GM19468 (cell line): ENCODE measurements at regions not wholly inside any gene's neighbourhood (a gene's known extent, or its start where the extent isn't known, plus 50 kb on each side); places are given as distances from the start of the nearest gene placed in this dataset.

Source experiments
- ATAC-seq: cut with Tn5 transposase; IDR thresholded peaks from one replicate; pipeline ENCODE4 v1.9.1; 2021; ENCODE audit warnings: mild to moderate bottlenecking, moderate library complexity, moderate number of reproducible peaks; ENCODE audit not compliant: unreplicated experiment; ENCODE audit errors: extremely low read depth

- ATAC-seq: no peak
Measured at GRCh38 chr1:82700476-82700875, 899.7 kb downstream of the ADGRL2 start.

DNA sequence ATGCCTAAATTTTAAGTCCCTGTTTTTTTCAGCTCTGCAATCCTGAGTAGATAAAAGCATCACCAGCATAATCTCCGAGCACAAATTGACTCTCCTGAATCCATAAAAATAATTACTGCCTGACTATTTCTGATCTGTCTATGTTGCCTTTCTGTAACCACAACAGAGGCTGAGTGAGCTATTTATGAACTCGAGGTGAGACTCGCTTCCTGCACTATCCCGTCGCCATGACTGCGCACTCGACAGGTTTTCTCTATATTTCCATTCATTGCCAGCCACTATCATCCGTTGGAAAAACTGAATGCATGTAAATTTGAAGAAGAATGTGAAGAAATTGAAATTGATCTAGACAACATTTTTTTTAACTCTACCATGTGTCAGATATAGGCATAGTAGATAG lies 897.2 kb downstream of the ADGRL2 start:
- ATAC-seq: no peak

- ATAC-seq: no peak
Measured at GRCh38 chr1:82695443-82695842, 894.7 kb downstream of the ADGRL2 start.

DNA sequence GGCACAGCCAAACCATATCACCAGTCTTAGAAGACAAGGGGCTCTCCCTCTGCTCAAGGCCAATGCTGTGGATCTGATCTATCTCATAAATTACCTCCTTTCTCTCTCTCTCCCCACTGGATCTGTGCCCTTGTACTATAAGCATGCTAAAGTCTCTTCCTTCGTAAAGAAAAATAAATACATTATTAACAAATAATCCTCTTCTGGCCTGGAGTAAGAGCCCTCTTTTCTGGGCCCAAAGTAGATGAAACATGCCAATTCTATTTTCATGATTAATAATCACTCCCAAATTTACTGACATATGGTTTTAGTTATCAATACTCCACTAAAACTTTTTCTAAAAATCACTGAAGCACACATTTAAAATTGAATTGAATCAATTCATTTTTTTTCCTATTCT lies 889.7 kb downstream of the ADGRL2 start:
- no peak for ATAC-seq

DNA sequence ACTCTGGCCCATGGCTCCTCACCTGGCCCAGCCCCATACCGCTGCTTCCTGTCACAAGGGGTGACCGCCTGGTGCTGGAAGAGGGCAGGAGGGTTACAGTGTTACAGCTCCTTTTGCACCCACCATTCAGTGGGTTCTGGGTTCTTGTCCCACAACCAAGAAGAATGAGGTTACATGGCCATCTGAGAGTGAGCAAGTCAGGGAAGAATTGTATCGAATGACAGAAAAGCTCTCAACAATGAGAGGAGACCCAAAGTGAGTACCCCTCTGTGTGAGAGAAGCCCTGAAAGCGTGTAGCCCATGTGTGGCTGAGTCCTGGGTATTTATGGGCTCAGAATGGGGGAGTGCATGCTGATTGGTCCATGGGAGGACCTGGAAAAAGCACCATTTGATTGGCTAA lies 888.5 kb downstream of the ADGRL2 start:
- no peak for ATAC-seq

- no peak for ATAC-seq
Measured at GRCh38 chr1:82686774-82687173, 886.0 kb downstream of the ADGRL2 start.

DNA sequence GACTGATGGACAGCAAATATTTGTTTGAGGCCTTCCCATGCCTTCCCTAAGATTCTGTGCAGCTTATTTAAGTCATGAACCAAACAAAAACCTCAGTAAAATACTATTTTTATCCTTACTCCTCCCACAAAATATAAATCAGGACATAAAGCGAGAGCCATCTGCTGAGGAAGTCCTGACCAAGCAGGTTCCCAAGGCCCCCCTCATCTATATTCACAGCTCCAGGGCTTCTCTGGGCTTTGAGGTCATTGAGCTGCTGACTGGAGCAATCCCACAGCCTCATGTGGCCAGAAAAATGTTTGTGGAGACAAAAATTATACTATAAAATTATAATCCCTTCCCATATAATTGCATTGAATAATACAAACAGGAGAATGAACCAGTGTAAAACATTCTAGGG lies 846.2 kb downstream of the ADGRL2 start:
- ATAC-seq: no peak

DNA sequence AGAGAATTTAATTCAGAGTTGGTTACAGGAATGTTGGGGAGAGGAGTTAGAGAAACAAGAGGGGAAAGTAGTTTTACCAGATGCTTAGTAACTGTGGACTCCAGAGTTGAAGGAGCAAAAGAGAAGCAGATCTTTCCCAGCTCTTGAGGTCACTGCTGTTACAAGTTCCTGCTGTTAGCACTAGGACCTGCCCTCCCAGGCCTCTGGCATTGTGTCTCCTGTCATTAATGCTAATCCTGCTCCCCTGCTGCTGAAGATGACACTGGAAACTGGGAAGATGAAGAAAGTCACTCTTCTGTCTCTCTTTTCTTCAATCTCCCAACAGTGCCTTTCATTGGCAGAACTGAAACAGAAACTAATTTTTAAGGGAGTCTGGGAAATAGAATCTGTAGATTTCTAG lies 845.6 kb downstream of the ADGRL2 start:
- ATAC-seq: no peak

DNA sequence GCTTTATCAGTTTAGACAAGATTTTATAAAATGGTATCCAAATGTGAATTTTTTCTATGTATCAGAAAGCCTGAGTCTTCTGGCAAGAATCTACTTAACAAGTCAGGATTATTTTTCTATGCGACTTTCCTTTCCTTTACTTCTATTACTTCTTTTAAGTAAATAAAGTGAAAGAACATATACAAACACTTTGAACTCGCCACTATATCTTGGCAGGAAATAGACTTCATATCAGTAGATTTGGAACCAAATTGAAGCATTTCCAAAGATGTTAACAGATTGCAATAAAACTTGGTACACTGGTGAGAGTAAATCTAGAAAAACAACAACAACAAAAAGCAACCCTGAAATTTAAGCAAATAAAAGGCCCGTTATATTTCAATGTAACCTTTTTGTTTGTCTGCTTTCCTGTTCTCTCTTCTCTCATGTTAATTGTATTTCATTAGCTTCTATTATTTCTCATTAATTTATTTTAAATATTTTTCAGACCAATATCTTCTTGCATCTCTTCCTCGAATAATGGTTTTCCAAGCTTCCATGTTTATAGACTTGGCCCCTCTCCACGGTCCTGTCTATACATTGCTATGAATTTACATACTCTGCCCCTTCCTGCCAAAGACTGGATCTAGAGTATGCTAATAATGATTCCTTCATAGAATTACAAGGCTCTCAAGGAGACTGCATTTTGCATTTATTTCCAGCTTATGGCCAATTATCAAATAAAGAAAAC lies 843.6 kb downstream of the ADGRL2 start:
- ATAC-seq: no peak

DNA sequence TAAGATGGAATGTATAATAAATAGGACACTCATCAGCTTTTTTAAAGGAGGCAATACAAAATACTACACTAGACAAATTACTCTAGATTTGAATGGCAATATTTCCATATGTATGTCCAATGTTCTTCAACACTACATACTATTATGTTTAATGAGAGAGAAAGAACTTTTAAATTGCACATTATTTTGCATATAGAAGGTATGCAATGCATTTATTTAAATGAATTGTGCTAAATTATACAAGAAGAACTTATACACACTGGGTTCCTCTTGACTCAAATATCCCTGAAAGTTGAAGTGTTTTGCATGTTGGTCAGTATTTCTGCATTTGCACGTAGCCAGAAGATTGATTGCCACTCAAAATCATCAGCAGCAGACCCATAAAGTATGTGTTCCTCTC lies 839.6 kb downstream of the ADGRL2 start:
- no peak for ATAC-seq

DNA sequence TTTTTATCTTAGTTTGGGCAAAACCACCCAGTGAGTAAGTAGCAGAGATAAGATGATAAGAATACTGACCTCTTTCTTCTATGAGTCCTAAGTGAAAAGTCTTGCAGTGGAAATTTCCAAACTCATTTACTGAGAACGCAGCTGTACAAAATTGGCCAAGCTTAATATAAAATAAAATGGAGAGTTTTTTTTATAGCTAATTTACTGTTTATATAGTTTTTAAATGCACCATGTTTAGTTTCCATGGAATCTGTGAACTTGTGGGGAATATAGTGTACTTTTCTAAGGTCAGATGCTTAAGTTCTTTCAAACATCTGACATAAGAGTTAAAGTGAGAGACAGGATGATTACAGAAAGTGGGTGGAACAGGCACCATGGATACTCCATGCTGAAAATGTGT lies 833.5 kb downstream of the ADGRL2 start:
- ATAC-seq: no peak

DNA sequence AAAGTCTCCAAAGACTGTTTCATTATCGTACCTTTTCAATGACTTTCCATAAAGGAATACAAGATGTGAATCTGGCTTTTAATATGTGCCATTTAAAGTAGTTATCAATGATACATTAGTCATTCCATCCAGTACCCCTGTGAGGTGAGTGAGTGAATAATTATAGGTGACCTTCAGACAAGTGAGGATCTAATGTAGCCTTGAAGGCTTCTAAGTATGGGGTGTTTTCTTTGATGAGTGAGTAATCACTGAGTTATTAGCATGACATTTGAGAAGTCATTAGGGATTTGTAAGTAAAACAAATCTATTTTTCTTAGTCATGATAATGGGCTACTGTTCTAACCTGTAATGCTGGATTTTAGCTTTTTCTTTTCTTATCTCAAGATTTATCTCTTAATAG lies 831.4 kb downstream of the ADGRL2 start:
- no peak for ATAC-seq

DNA sequence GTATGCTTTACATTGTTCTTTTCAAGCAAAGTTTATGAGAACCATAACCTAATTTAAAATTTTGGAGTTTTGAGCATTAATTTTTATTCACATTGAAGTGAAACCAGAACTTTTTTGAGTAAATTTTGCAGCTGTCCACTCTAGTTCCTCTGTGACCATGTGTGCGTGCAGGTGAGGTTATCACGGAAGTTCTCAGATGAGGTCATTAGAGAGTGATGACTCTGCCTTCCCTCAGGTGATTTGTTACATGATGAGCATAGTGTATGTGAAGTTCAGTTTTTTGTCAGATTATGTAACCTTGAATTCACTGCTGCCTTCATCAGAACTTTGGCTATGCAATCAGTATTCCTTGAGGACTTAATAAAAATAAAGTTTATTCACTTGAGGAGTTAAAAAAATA lies 828.2 kb downstream of the ADGRL2 start:
- ATAC-seq: no peak

DNA sequence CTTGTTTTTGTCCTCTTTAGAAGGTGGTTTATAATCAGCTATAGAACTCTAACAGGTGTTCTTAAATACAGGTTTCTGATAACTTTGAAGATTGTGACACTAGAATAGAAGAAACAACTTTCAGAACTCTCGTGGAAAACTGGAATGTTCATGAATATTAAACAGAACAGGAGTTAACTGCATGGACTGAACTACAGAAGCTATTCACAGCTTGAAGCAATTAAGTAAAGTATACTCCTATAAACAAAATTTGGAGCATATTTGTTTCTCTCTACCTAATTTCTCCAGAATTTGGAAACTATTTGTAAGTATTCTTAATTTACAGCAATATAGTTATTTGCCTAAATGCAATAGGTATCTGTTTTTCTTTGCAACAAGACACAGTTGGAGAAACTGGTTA lies 824.8 kb downstream of the ADGRL2 start:
- no peak for ATAC-seq

DNA sequence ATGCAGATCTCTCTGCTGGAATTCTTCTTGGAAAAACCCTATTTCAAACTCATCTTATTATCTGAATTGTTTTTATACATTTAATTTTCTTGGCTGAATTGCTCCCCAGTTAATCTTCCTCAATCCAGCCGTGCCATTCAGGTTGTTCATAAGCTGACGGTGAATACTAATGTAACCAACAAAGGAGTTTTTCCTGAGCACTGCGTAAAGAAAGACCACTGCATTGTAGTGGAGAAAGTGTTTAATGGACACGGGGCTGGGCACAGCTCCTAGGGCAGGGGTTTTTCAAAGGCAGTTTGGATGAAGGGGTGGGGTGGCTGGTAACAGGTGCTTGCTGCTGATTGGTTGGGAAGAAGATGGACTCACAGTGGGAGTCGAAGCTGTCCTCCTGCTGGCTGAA lies 820.3 kb downstream of the ADGRL2 start:
- ATAC-seq: no peak

- no peak for ATAC-seq
Measured at GRCh38 chr1:82614090-82614489, 813.4 kb downstream of the ADGRL2 start.

- ATAC-seq: no peak
Measured at GRCh38 chr1:82612986-82613385, 812.3 kb downstream of the ADGRL2 start.

DNA sequence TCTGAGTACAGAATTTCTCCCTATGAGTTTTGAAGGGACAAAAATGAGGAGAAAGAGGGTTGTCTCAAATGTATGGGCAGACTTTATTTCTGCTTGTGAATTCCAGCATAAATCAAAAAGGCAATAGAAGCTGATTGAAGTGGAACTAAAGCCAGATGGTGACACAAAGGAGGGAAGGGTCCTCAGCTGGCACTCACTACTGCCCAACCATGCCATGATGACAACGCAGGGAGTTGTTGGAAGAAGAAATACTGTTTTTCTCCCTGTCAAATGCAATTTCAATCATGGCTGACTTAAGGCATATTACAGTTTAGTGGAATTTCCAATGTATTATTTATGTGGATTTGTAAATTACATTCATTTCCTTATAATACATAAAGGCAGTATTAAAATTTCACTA lies 805.8 kb downstream of the ADGRL2 start:
- ATAC-seq: no peak

DNA sequence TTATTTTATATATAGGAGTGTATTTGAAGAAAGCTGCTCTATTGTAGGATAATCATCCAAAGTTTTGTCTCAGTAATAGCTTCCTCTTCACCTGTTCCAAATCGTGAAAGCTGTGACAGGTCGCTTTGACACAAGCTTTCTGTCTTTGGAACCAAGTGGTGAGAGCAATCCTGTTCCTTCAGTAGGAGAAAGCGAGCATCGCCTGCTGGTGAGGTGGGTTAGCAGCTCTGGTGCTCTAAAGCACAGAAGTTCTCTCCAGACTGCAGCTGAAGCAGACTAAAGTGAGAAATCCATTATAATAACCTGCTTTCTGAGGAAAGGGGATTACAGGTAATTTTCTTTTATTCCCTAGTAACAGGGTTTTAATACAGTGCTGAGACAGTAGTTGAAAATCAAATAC lies 803.8 kb downstream of the ADGRL2 start:
- ATAC-seq: no peak

- ATAC-seq: no peak
Measured at GRCh38 chr1:82600314-82600713, 799.6 kb downstream of the ADGRL2 start.

GRCh38 chr1:82598812-82599211 lies 798.1 kb downstream of the ADGRL2 start:
- ATAC-seq: no peak

- ATAC-seq: no peak
Measured at GRCh38 chr1:82598337-82598736, 797.6 kb downstream of the ADGRL2 start.

GRCh38 chr1:82597649-82598048 lies 796.9 kb downstream of the ADGRL2 start:
- ATAC-seq: no peak
